ENCODE measurements at regions not wholly inside any gene's neighbourhood (a gene's known extent, or its start where the extent isn't known, plus 50 kb on each side); places are given as distances from the start of the nearest gene placed in this dataset.

DNA sequence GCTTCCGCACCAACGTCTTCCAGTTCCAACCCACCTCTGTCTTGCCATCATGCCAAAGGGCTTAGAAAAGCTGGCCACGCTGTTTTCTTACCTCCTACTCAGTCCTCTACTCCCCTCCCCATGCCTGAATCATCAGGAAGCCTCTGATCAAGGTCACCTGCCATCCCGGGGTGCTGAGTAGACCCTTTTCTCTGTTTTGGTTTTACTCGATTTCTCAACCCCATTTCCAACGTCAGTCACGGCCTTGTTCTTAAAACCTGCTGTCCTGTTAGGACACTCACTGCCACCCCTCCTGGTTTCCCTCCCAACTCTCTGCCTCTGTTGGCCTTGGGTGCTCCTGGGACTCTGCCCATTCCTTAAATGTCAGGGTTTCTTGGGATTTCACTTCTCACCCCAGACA is 350.1 kb downstream of the FOXO1 start:
- TF ChIP-seq ATF1 (CRISPR knock-in tag; IDR thresholded peaks at IDR 0.05) (no peak), MXD4 (CRISPR knock-in tag; IDR thresholded peaks at IDR 0.05; ENCODE audit: borderline replicate concordance) (no peak), OVOL2 (CRISPR knock-in tag; IDR thresholded peaks at IDR 0.05; ENCODE audit: borderline replicate concordance) (no peak), ZNF138 (CRISPR knock-in tag; conservative IDR thresholded peaks at IDR 0.05) (no peak)
- TF ChIP-seq, protein P1, sequence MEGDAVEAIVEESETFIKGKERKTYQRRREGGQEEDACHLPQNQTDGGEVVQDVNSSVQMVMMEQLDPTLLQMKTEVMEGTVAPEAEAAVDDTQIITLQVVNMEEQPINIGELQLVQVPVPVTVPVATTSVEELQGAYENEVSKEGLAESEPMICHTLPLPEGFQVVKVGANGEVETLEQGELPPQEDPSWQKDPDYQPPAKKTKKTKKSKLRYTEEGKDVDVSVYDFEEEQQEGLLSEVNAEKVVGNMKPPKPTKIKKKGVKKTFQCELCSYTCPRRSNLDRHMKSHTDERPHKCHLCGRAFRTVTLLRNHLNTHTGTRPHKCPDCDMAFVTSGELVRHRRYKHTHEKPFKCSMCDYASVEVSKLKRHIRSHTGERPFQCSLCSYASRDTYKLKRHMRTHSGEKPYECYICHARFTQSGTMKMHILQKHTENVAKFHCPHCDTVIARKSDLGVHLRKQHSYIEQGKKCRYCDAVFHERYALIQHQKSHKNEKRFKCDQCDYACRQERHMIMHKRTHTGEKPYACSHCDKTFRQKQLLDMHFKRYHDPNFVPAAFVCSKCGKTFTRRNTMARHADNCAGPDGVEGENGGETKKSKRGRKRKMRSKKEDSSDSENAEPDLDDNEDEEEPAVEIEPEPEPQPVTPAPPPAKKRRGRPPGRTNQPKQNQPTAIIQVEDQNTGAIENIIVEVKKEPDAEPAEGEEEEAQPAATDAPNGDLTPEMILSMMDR (IDR thresholded peaks at IDR 0.05), result no peak
- TF ChIP-seq, protein P2, sequence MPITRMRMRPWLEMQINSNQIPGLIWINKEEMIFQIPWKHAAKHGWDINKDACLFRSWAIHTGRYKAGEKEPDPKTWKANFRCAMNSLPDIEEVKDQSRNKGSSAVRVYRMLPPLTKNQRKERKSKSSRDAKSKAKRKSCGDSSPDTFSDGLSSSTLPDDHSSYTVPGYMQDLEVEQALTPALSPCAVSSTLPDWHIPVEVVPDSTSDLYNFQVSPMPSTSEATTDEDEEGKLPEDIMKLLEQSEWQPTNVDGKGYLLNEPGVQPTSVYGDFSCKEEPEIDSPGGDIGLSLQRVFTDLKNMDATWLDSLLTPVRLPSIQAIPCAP (CRISPR knock-in tag; IDR thresholded peaks at IDR 0.05), result no peak
- TF ChIP-seq, protein P3, sequence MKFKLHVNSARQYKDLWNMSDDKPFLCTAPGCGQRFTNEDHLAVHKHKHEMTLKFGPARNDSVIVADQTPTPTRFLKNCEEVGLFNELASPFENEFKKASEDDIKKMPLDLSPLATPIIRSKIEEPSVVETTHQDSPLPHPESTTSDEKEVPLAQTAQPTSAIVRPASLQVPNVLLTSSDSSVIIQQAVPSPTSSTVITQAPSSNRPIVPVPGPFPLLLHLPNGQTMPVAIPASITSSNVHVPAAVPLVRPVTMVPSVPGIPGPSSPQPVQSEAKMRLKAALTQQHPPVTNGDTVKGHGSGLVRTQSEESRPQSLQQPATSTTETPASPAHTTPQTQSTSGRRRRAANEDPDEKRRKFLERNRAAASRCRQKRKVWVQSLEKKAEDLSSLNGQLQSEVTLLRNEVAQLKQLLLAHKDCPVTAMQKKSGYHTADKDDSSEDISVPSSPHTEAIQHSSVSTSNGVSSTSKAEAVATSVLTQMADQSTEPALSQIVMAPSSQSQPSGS (CRISPR knock-in tag; IDR thresholded peaks at IDR 0.05; ENCODE audit: borderline replicate concordance, low read depth), result no peak
- TF ChIP-seq, protein P4, sequence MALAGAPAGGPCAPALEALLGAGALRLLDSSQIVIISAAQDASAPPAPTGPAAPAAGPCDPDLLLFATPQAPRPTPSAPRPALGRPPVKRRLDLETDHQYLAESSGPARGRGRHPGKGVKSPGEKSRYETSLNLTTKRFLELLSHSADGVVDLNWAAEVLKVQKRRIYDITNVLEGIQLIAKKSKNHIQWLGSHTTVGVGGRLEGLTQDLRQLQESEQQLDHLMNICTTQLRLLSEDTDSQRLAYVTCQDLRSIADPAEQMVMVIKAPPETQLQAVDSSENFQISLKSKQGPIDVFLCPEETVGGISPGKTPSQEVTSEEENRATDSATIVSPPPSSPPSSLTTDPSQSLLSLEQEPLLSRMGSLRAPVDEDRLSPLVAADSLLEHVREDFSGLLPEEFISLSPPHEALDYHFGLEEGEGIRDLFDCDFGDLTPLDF (CRISPR knock-in tag; IDR thresholded peaks at IDR 0.05), result no peak
